Stimulated activated CD4-positive, alpha-beta T cell treated with anti-CD3 and anti-CD28 coated beads, TNF-alpha, amount 100 ng/mL, for 1 hour (primary cell): ENCODE measurements at regions not wholly inside any gene's neighbourhood (a gene's known extent, or its start where the extent isn't known, plus 50 kb on each side); places are given as distances from the start of the nearest gene placed in this dataset.
"Not testable (repeated sequence)": the region's sequence is repeated elsewhere in the genome, so short reads cannot be mapped to it uniquely, and the experiment has no call there.

ENCODE experiments used
- DNase-seq, 3 donors: peaks; one replicate each; pipeline ENCODE4 v3.0.0-alpha.2; 2020; ENCODE audit warnings: low read depth in 3 of 3, low spot score in 1 of 3

- no peak for DNase-seq
These were observed 92.9 kb upstream of the NEK6 start for GRCh38 chr9:124164811-124165210.

GRCh38 chr9:124174433-124174832, 83.3 kb upstream of the NEK6 start:
- no peak for DNase-seq

- not testable (repeated sequence) for DNase-seq
These were observed 80.2 kb upstream of the NEK6 start for GRCh38 chr9:124177522-124177921.

DNA sequence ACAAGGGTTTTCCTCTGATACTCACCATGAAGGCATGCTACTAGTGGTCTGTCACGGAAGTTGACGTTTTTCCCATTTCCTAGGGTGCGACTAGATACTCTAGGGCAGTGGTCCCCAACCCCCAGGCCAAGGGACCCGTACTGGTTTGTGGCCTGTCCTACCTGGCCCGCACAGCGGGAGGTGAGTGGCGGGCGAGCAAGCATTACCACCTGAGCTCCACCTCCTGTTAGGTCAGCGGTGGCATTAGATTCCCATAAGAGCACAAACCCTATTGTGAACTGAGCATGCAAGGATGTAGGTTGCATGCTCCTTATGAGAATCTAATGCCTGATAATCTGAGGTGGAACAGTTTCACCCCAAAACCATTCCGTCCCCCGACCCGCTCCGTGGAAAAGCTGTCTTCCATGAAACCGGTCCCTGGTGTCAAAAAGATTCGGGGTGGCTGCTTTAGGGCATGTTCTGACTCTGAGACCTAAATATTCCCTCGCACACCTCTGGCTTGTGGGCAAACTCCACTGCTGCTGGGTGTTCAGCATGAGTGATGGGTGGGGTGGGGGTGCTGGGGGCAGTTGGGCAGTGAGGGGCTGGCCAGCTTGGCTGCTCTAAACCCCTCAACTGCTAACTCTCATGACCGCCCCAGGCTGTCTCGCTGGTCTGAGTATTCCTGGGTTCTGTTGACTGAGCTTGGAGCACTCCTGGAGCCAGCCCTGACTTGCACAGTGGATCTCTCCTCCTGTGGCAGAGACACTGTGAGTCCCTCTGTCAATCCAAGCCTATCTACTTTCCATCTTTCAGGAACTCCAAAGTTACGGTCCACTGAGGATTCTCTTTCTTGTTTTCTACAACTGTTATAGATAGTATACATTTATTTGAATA, 78.3 kb upstream of the NEK6 start:
- DNase-seq = no peak

- no peak for DNase-seq
These were observed 77.2 kb upstream of the NEK6 start for GRCh38 chr9:124180557-124180956.

- no peak for DNase-seq
These were observed 75.0 kb upstream of the NEK6 start for GRCh38 chr9:124182741-124183140.

DNA sequence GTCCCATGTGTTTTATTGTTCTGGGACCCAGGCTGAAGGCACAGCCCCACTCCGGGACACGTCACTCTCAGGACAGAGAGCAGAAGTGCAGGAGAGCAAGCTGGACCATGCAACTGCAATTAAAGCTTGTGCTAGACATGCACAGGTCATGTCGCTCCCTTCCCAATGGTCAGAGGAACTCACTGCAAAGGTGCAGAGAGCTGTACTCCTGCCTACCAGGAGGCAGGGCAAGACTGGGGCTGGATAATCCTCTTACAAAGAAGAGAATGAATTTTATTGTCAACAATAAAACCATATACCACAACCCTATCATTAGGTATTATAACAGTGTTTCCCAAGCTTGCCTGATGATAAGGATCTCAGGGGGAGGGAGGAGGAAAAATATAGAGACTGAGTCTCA, 74.0 kb upstream of the NEK6 start:
- DNase-seq = no peak

DNA sequence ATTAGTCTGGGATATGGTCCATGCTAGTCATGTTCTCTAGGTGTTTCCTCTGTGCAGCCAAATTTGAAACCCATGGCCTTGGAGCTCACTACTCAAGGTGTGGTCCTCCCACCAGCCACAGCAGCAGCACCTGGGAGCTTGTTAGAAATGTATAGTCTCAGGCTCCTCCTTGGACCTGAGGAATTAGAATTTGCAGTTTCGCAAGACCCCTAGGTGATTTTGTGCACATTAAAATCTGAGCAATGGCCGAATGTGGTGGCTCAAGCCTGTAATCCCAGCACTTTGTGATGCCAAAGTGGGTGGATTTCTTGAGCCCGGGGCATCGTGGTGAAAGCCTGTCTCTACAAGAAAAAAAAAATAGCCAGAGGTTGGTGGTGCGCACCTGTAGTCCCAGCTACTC, 72.3 kb upstream of the NEK6 start:
- no peak for DNase-seq

- no peak for DNase-seq
These were observed 70.4 kb upstream of the NEK6 start for GRCh38 chr9:124187311-124187710.

GRCh38 chr9:124188331-124189110, 69.2 kb upstream of the NEK6 start:
- no peak for DNase-seq

- no peak for DNase-seq
These were observed 67.0 kb upstream of the NEK6 start for GRCh38 chr9:124190761-124191160.

GRCh38 chr9:124191691-124192395, 65.9 kb upstream of the NEK6 start:
- no peak for DNase-seq

DNA sequence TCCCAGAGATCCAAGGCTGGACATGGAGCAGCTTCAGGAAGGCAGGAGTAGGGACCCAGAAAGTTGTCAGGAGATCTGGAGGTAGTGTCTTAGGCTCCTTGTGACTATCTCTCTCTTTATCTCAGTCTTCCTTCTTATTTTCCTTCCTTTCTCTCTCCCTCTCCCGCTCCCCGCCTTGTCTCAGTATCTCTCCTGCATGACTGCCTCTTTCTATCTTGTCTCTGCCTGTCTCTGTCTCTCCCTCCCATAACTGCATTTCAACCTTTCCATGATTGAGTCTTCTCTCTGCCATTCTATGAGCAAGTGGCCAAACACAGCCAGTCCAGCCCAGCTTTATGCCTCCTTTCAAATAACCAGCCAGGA, 61.0 kb upstream of the NEK6 start:
- DNase-seq = no peak

DNA sequence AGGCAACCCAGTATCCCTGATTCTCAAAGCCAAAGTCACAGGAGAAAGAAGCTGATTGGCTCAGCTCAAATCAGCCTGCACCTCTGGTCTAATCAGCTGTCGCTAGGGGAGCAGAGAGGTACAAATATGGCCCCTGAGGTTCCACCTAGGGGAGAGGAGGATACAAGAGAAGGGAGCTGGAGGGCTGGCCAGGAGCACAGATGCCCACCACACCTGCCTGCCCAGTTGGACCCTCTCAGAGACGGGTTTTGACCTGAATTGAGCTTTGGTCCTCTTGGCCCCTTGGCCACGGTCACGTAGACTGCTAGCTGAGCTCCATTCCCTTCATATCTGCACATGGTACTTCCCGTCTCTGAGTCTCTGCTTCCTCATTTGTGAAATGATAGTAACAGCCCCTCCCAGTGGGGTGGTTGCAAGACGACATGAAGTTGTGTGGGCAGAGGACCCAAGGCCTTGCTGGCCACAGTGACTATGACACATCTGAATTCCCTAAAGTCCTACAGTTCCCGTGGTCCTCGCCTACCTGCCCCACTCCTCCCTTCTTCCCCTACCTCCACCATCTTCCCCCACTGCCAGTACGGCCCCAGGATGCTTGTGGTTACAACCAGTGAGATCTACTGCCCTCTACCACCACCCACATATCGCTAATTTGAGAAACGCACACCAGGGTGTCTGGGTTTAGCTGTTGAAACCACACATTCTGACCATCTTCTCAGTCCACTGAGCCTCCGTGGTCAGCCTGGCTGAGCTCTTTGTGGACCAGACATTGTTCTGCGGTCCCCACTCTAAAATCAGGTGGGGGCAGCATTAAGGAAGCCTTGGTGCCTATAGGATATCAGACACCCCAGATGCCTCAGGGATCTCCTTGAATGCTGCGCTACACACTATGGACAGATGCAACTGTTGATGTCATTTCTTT, 60.3 kb upstream of the NEK6 start:
- DNase-seq = no peak

DNA sequence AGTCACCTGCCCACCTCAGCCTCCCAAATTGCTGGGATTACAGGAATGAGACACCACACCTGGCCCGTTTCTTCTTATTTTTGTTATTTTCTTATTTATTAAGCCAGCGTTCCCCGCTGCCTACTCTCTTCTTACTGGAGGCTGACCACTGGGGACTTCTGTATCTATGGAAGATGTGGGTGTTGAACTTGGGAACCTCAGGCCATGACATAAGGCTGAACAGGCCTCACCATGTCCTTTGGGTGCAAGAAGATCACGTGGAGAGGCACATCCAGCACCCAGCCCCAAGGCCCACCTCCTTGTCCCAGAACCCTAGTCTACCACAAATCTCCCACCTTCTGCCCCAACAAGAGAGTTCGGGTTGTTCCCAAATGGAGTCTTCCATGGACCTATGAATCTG, 59.4 kb upstream of the NEK6 start:
- DNase-seq = no peak

DNA sequence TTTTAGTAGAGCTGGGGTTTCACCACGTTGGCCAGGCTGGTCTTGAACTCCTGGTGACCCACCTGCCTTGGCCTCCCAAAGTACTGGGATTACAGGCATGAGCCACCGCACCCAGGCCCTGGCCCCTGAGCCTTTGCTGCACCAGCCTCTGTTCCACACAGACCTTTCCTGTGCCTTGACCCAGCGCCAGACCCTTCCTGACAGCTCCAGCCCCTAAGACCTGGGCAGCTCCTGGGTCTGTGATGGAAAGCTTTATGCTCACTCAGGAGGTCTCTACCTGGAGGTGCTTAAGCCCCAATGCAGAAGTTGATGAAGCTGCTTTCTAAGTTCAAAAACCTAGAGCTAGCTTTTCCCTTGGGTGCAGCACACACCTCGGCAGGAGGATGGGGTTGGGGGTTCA, 58.8 kb upstream of the NEK6 start:
- no peak for DNase-seq

GRCh38 chr9:124199474-124199873, 58.3 kb upstream of the NEK6 start:
- no peak for DNase-seq

GRCh38 chr9:124202447-124202971, 55.2 kb upstream of the NEK6 start:
- peak in 2 of 3 donors; percentile 18 to 69 for DNase-seq

DNA sequence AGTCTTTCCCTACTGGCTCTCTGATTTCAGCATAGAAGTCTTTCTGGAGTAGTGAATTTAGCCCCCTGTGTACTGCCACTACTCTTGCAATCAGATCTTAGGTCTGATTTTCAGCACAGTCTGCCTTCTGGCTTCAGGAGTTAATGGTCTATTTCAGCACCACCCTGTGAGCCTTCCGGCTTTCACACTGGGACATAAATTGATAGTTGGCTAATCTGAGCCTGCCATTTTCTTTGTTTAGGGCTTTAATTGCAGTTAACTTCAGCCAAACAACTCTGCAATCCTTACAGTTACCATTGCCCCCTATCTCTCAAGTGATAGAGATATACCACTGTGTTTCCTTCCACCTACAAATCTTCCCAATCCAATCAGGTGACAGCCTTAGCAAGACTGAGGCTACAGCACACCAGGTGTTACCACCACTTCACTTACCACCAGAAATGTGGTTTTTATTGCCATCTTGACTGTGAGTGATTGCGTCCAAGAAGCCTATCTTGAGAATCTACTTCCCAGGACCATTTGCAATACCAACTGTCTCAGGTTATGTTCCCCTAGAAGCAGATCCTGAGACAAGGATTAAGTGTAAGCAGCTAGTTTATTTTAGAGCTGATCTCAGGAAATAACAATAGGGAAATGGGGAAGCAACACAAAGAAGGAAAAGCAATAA, 51.9 kb upstream of the NEK6 start:
- DNase-seq = no peak

DNA sequence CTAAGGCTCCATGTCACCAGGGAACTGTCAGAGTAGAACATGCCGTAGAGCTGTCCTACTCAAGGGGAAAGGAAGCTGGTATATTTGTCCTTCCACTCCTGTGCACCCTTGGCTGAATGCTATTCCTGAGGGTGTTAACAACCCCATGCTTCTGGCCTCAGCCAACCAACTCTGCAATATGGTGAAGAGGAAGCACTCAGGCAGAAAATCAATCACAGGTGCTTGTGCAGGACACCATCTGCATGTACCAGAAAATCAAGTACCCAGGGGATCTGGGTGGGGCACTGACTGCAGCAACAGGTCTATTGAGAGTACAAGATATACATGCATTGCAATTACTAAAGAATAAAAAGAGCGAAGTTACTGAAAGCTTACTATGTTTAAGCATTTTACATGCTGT, 51.4 kb upstream of the NEK6 start:
- no peak for DNase-seq
